H9 (cell line): ENCODE measurements at regions not wholly inside any gene's neighbourhood (a gene's known extent, or its start where the extent isn't known, plus 50 kb on each side); places are given as distances from the start of the nearest gene placed in this dataset.

ENCODE experiments used
- DNase-seq: peaks from one replicate; pipeline ENCODE4 v3.0.0-alpha.2; 2017
- H2AFZ ChIP-seq: one replicate; pipeline ENCODE4 v1.6.1; 2013; ENCODE audit warnings: mild to moderate bottlenecking, low read length, control low read depth, moderate library complexity
- H2AK5ac ChIP-seq: 2 replicates; pipeline ENCODE4 v1.6.1; 2013; ENCODE audit warnings: low read length, control low read depth, mixed read lengths; ENCODE audit not compliant: insufficient read length
- H2BK120ac ChIP-seq: one replicate; pipeline ENCODE4 v1.6.1; 2013; ENCODE audit warnings: low read depth, mild to moderate bottlenecking, low read length, control low read depth, inconsistent platforms; ENCODE audit not compliant: poor library complexity, severe bottlenecking
- H2BK12ac ChIP-seq: 2 replicates; pipeline ENCODE4 v1.6.1; 2013; ENCODE audit warnings: low read length, control low read depth, mixed read lengths, low read depth; ENCODE audit not compliant: insufficient read length
- H2BK15ac ChIP-seq: 2 replicates; pipeline ENCODE4 v1.6.1; 2013; ENCODE audit warnings: low read depth, low read length, control low read depth
- H2BK20ac ChIP-seq: one replicate; pipeline ENCODE4 v1.6.1; 2013; ENCODE audit warnings: low read depth, mild to moderate bottlenecking, low read length, control low read depth, inconsistent platforms; ENCODE audit not compliant: poor library complexity, severe bottlenecking
- H2BK5ac ChIP-seq: 2 replicates; pipeline ENCODE4 v1.6.1; 2013; ENCODE audit warnings: low read length, control low read depth, mixed read lengths; ENCODE audit not compliant: insufficient read length
- H3K14ac ChIP-seq: 2 replicates; pipeline ENCODE4 v1.6.1; 2013; ENCODE audit warnings: low read length, control low read depth; ENCODE audit not compliant: insufficient read depth
- H3K18ac ChIP-seq: 2 replicates; pipeline ENCODE4 v1.6.1; 2013; ENCODE audit warnings: low read depth, mild to moderate bottlenecking, mixed read lengths, low read length, control low read depth; ENCODE audit not compliant: insufficient read length
- H3K23ac ChIP-seq: 2 replicates; pipeline ENCODE4 v1.6.1; 2013; ENCODE audit warnings: low read length, control low read depth, mixed read lengths, low read depth; ENCODE audit not compliant: insufficient read length
- H3K23me2 ChIP-seq: 2 replicates; pipeline ENCODE4 v1.6.1; 2013; ENCODE audit warnings: low read depth, mild to moderate bottlenecking, mixed read lengths, low read length, control low read depth; ENCODE audit not compliant: insufficient read length, poor library complexity, severe bottlenecking
- H3K27ac ChIP-seq: 2 replicates; pipeline ENCODE4 v1.5.1; 2013; ENCODE audit warnings: low read length, control low read depth, mixed read lengths, low read depth; ENCODE audit not compliant: insufficient read length
- H3K27me3 ChIP-seq: 2 replicates; pipeline ENCODE4 v1.6.1; 2013; ENCODE audit warnings: low read length, control low read depth, inconsistent platforms; ENCODE audit not compliant: insufficient read depth
- H3K4ac ChIP-seq: 2 replicates; pipeline ENCODE4 v1.6.1; 2013; ENCODE audit warnings: low read depth, mild to moderate bottlenecking, control low read depth, inconsistent platforms, low read length, moderate library complexity
- H3K4me1 ChIP-seq: 2 replicates; pipeline ENCODE4 v1.6.1; 2013; ENCODE audit warnings: low read length, control low read depth, inconsistent platforms; ENCODE audit not compliant: insufficient read depth
- H3K4me2 ChIP-seq: 2 replicates; pipeline ENCODE4 v1.6.1; 2013; ENCODE audit warnings: low read length, control low read depth, mixed read lengths; ENCODE audit not compliant: insufficient read length, insufficient read depth
- H3K56ac ChIP-seq: 2 replicates; pipeline ENCODE4 v1.6.1; 2013; ENCODE audit warnings: low read depth, mild to moderate bottlenecking, mixed read lengths, low read length, control low read depth; ENCODE audit not compliant: insufficient read length
- H3K79me1 ChIP-seq: 2 replicates; pipeline ENCODE4 v1.6.1; 2013; ENCODE audit warnings: low read depth, mild to moderate bottlenecking, moderate library complexity, low read length, control low read depth, inconsistent platforms; ENCODE audit not compliant: insufficient read depth, poor library complexity, severe bottlenecking
- H3K79me2 ChIP-seq: 2 replicates; pipeline ENCODE4 v1.6.1; 2013; ENCODE audit warnings: low read length, control low read depth, inconsistent platforms; ENCODE audit not compliant: insufficient read depth
- H3K9ac ChIP-seq: 2 replicates; pipeline ENCODE4 v1.6.1; 2013; ENCODE audit warnings: low read length, control low read depth, mixed read lengths; ENCODE audit not compliant: insufficient read length; ENCODE audit errors: extremely low read depth
- H3K9me3 ChIP-seq: one replicate; pipeline ENCODE4 v1.6.1; 2013; ENCODE audit warnings: low read depth, low read length, inconsistent platforms; ENCODE audit not compliant: control insufficient read depth
- H3T11ph ChIP-seq: one replicate; pipeline ENCODE4 v1.6.1; 2013; ENCODE audit warnings: mild to moderate bottlenecking, low read length, control low read depth, inconsistent platforms
- H4K20me1 ChIP-seq: one replicate; pipeline ENCODE4 v1.6.1; 2013; ENCODE audit not compliant: control insufficient read depth, insufficient read length, insufficient read depth
- H4K5ac ChIP-seq: 2 replicates; pipeline ENCODE4 v1.6.1; 2013; ENCODE audit warnings: low read depth, mild to moderate bottlenecking, mixed read lengths, low read length, control low read depth; ENCODE audit not compliant: insufficient read length
- H4K8ac ChIP-seq: replicated peaks from 2 replicates; pipeline ENCODE4 v1.6.1; 2013; ENCODE audit warnings: low read length, control low read depth, mixed read lengths, low read depth; ENCODE audit not compliant: insufficient read length
- H4K91ac ChIP-seq: 2 replicates; pipeline ENCODE4 v1.6.1; 2013; ENCODE audit warnings: low read depth, mild to moderate bottlenecking, moderate library complexity, mixed read lengths, low read length, control low read depth; ENCODE audit not compliant: insufficient read length
- H3K27ac Mint-ChIP-seq, 3 experiments: 2 replicates in 2 of 3; 3 replicates in 1 of 3; pipeline ENCODE4 v1.8.0; 2020 to 2021; ENCODE audit warnings: mixed read lengths in 3 of 3, mild to moderate bottlenecking in 1 of 3, moderate library complexity in 1 of 3
- H3K27me3 Mint-ChIP-seq: 2 replicates; pipeline ENCODE4 v1.8.0; 2021; ENCODE audit warnings: low read depth, mild to moderate bottlenecking, moderate library complexity, mixed read lengths
- H3K36me3 Mint-ChIP-seq, 3 experiments: 2 replicates in 2 of 3; 3 replicates in 1 of 3; pipeline ENCODE4 v1.8.0; 2020 to 2021; ENCODE audit warnings: low read depth in 3 of 3, mixed read lengths in 3 of 3; ENCODE audit not compliant: insufficient read depth in 1 of 3
- H3K4me1 Mint-ChIP-seq, 2 experiments: 2 replicates each; pipeline ENCODE4 v1.8.0; 2020; ENCODE audit warnings: mixed read lengths in 2 of 2
- H3K4me3 Mint-ChIP-seq, 2 experiments: 2 replicates in 1 of 2; 3 replicates in 1 of 2; pipeline ENCODE4 v1.8.0; 2020 to 2021; ENCODE audit warnings: mild to moderate bottlenecking in 2 of 2, mixed read lengths in 2 of 2, moderate library complexity in 1 of 2
- H3K9me3 Mint-ChIP-seq, 2 experiments: 2 replicates in 1 of 2; 3 replicates in 1 of 2; pipeline ENCODE4 v1.8.0; 2020; ENCODE audit warnings: mild to moderate bottlenecking in 2 of 2, mixed read lengths in 2 of 2, moderate library complexity in 1 of 2
- WGBS: extraction: QIAGEN DNeasy Blood & Tissue Kit; methylation state at CpG from one replicate; pipeline ENCODE4 v1.1.7; 2013; ENCODE audit warnings: missing lambda C conversion rate, low lambda C conversion rate, mixed read lengths; ENCODE audit not compliant: insufficient read length; ENCODE audit errors: extremely low coverage; 5-methylcytosine and 5-hydroxymethylcytosine counted together
- TF ChIP-seq, protein P1 (sequence below): fragments of 200-600 bp; sonication (generic); conservative IDR thresholded peaks from 3 replicates; pipeline ENCODE4 v1.8.0; 2021; ENCODE audit warnings: antibody characterized with exemption, mild to moderate bottlenecking

DNA sequence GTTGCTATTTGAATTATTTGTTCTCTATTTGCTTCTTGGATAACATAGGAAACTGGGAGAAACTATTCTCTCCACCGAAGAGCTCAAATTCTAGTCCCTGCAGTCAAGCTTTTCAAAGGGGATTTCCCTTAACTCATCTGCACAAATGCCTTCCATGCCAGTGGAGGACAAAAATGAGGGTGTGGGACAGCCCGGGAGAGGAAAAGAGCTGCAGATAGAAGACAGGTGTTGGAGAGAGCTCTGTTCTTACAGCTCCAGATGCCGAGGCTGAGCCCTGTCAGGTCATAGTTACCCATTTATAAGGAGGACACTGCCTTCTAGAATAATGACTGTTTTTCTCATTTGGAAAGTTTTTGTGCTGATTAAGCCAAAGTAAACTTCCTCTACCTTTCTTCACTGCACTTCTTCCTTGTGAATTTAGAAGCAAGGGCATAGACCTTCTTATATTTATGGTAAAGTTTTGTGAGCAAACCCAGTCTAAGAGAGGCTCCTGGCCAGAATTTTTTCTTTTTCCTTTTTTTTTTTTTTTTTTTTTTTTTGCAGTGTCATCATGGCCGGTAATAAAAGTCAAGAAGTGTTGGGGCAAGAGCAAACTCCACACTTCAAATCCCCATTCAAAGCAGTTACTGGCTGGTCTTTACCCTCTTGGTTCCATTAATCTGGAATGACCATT, 177.2 kb downstream of the ABCC12 start:
- peaks cover 13 to 15% of the 10 kb centered on the region in 2 experiments for H3K4me1 Mint-ChIP-seq
- DNase-seq, result no peak
- H3K27ac ChIP-seq, result no peak overlapping the region
- H2BK120ac ChIP-seq, result no peak overlapping the region
- H3K27me3 ChIP-seq, result no peaks in the 10 kb centered on the region
- TF ChIP-seq, protein P1, sequence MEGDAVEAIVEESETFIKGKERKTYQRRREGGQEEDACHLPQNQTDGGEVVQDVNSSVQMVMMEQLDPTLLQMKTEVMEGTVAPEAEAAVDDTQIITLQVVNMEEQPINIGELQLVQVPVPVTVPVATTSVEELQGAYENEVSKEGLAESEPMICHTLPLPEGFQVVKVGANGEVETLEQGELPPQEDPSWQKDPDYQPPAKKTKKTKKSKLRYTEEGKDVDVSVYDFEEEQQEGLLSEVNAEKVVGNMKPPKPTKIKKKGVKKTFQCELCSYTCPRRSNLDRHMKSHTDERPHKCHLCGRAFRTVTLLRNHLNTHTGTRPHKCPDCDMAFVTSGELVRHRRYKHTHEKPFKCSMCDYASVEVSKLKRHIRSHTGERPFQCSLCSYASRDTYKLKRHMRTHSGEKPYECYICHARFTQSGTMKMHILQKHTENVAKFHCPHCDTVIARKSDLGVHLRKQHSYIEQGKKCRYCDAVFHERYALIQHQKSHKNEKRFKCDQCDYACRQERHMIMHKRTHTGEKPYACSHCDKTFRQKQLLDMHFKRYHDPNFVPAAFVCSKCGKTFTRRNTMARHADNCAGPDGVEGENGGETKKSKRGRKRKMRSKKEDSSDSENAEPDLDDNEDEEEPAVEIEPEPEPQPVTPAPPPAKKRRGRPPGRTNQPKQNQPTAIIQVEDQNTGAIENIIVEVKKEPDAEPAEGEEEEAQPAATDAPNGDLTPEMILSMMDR, result no peak
- H2BK15ac ChIP-seq, result no peak overlapping the region
- no peak overlapping the region for H3K4ac ChIP-seq
- H3K79me1 ChIP-seq, result no peaks in the 10 kb centered on the region
- no peaks in the 10 kb centered on the region for H3K9me3 Mint-ChIP-seq
- H3K4me3 Mint-ChIP-seq, result no peak overlapping the region
- 0 out of 2 replicates have a peak, but pooled peaks cover 2% of the 10 kb centered on the region for H3K4me1 ChIP-seq
- no peak overlapping the region for H2AK5ac ChIP-seq
- WGBS, result no CpG with 5 or more reads among the region's 4 CpGs
- H3K27me3 Mint-ChIP-seq, result peaks cover 5% of the 10 kb centered on the region
- H3K23ac ChIP-seq, result no peak overlapping the region
- no peak overlapping the region for H4K5ac ChIP-seq
- no peak overlapping the region for H3K14ac ChIP-seq
- H2BK20ac ChIP-seq, result no peak overlapping the region
- no peaks in the 10 kb centered on the region for H4K20me1 ChIP-seq
- no peak overlapping the region for H2BK12ac ChIP-seq
- no peaks in the 10 kb centered on the region for H3K23me2 ChIP-seq
- H3K9me3 ChIP-seq, result no peaks in the 10 kb centered on the region
- H3K9ac ChIP-seq, result no peak overlapping the region
- no peak overlapping the region for H2BK5ac ChIP-seq
- no peaks in the 10 kb centered on the region for H3K36me3 Mint-ChIP-seq
- no peak overlapping the region for H4K8ac ChIP-seq
- H3K18ac ChIP-seq, result no peak overlapping the region
- H3K4me2 ChIP-seq, result no peak overlapping the region
- H3T11ph ChIP-seq, result no peak overlapping the region
- H4K91ac ChIP-seq, result no peak overlapping the region
- H3K79me2 ChIP-seq, result no peaks in the 10 kb centered on the region
- H2AFZ ChIP-seq, result no peak overlapping the region
- no peak overlapping the region for H3K27ac Mint-ChIP-seq
- H3K56ac ChIP-seq, result no peak overlapping the region
